ENCODE measurements at regions not wholly inside any gene's neighbourhood (a gene's known extent, or its start where the extent isn't known, plus 50 kb on each side); places are given as distances from the start of the nearest gene placed in this dataset.
A peak's percentile ranks its signal among the peaks of the same experiment; 100 is the strongest.
"Not testable (repeated sequence)": the region's sequence is repeated elsewhere in the genome, so short reads cannot be mapped to it uniquely, and the experiment has no call there.

GRCh38 chr12:25615119-25615518 lies 62.0 kb upstream of the LMNTD1 start:
- peak; percentile 78 for DNase-seq (ENCODE audit: low spot score)

- no peak for DNase-seq (ENCODE audit: low spot score)
These were observed 63.2 kb upstream of the LMNTD1 start for GRCh38 chr12:25616286-25616685.

GRCh38 chr12:25617991-25618390 lies 64.9 kb upstream of the LMNTD1 start:
- DNase-seq (ENCODE audit: low spot score): no peak

- no peak for DNase-seq (ENCODE audit: low spot score)
These were observed 70.7 kb upstream of the LMNTD1 start for GRCh38 chr12:25623816-25624215.

- DNase-seq (ENCODE audit: low spot score): no peak
These were observed 72.1 kb upstream of the LMNTD1 start for GRCh38 chr12:25625146-25625545.

- no peak for DNase-seq (ENCODE audit: low spot score)
These were observed 76.3 kb upstream of the LMNTD1 start for GRCh38 chr12:25629341-25629740.

GRCh38 chr12:25630735-25631515 lies 77.8 kb upstream of the LMNTD1 start:
- DNase-seq (ENCODE audit: low spot score): not testable (repeated sequence)

GRCh38 chr12:25633149-25633548 lies 80.1 kb upstream of the LMNTD1 start:
- DNase-seq (ENCODE audit: low spot score): not testable (repeated sequence)

GRCh38 chr12:25637752-25638151 lies 84.7 kb upstream of the LMNTD1 start:
- DNase-seq (ENCODE audit: low spot score): no peak

GRCh38 chr12:25639406-25639805 lies 86.3 kb upstream of the LMNTD1 start:
- DNase-seq (ENCODE audit: low spot score): no peak

GRCh38 chr12:25644979-25645378 lies 91.9 kb upstream of the LMNTD1 start:
- no peak for DNase-seq (ENCODE audit: low spot score)

- DNase-seq (ENCODE audit: low spot score): no peak
These were observed 92.3 kb upstream of the LMNTD1 start for GRCh38 chr12:25645427-25645826.

GRCh38 chr12:25651931-25652330 lies 98.8 kb upstream of the LMNTD1 start:
- DNase-seq (ENCODE audit: low spot score): no peak

- no peak for DNase-seq (ENCODE audit: low spot score)
These were observed 99.3 kb upstream of the LMNTD1 start for GRCh38 chr12:25652371-25652770.

- no peak for DNase-seq (ENCODE audit: low spot score)
These were observed 100.5 kb upstream of the LMNTD1 start for GRCh38 chr12:25653487-25654175.

GRCh38 chr12:25655702-25656101 lies 102.6 kb upstream of the LMNTD1 start:
- DNase-seq (ENCODE audit: low spot score): no peak

- no peak for DNase-seq (ENCODE audit: low spot score)
These were observed 106.5 kb upstream of the LMNTD1 start for GRCh38 chr12:25659621-25660020.

GRCh38 chr12:25670076-25671055 lies 117.3 kb upstream of the LMNTD1 start:
- DNase-seq (ENCODE audit: low spot score): peak; percentile 13

GRCh38 chr12:25675808-25676207 lies 122.7 kb upstream of the LMNTD1 start:
- DNase-seq (ENCODE audit: low spot score): no peak

- DNase-seq (ENCODE audit: low spot score): no peak
These were observed 124.3 kb upstream of the LMNTD1 start for GRCh38 chr12:25677232-25677937.

- no peak for DNase-seq (ENCODE audit: low spot score)
These were observed 128.5 kb upstream of the LMNTD1 start for GRCh38 chr12:25681580-25681979.

- DNase-seq (ENCODE audit: low spot score): no peak
These were observed 129.3 kb upstream of the LMNTD1 start for GRCh38 chr12:25682421-25682820.
